GM23248 (cell line): ENCODE measurements at regions not wholly inside any gene's neighbourhood (a gene's known extent, or its start where the extent isn't known, plus 50 kb on each side); places are given as distances from the start of the nearest gene placed in this dataset.

Source experiments
- EZH2 ChIP-seq: fragments of 200-600 bp; sonication (generic); IDR thresholded peaks from 2 replicates; pipeline ENCODE4 v1.6.1; 2018; ENCODE audit warnings: antibody characterized with exemption, mild to moderate bottlenecking; ENCODE audit not compliant: insufficient read depth, poor library complexity, severe bottlenecking
- EZH2phosphoT487 ChIP-seq: fragments of 200-600 bp; sonication (generic); IDR thresholded peaks from 2 replicates; pipeline ENCODE4 v1.6.1; 2018; ENCODE audit warnings: antibody characterized with exemption, moderate library complexity, mild to moderate bottlenecking, low read depth; ENCODE audit not compliant: insufficient read depth

DNA sequence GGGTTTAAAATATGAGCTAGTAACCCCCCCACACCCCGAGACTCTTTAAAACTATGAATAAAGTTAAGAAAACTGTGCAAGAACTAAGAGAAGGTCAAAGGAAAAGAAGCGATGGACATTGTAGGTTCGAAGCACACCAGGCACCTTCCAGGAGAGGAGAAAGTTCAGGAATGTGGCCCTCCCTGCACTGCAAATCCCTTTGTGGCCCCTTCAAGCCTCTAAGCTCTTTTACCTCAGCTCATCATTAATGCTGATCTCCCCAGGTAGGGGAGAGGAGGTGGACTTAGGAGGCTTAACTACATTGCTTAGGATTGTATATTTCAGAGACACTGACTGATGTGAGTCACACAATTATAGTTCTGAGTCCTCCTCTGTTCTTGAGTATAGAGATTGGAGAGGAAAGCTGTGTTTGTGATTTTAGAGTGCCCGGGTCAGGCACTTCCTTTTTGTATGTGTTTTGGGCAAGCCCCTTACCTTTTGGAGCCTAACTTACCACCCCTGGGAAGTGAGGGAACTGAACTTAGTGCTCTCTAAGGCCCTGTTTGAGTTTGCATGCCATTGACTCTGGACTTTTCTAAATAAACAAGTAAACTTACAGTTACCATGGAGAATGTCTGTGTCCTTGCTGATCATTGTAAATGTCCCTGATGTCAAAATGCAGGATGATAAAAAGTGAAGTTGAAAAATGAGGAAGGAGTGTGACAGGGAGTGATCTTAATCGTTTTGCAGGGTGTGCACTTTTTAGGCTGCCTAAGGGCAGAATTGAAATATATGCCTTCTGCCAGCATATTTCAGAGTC is 140.8 kb upstream of the ZEB2 start:
- TF ChIP-seq EZH2: no peak
- TF ChIP-seq EZH2phosphoT487: no peak
